ENCODE measurements at regions not wholly inside any gene's neighbourhood (a gene's known extent, or its start where the extent isn't known, plus 50 kb on each side); places are given as distances from the start of the nearest gene placed in this dataset.

GRCh38 chr21:29430576-29430975 lies 131.9 kb downstream of the BACH1 start:
- no peak for TF ChIP-seq POLR2A (IDR thresholded peaks at IDR 0.05)
- TF ChIP-seq, protein P1, sequence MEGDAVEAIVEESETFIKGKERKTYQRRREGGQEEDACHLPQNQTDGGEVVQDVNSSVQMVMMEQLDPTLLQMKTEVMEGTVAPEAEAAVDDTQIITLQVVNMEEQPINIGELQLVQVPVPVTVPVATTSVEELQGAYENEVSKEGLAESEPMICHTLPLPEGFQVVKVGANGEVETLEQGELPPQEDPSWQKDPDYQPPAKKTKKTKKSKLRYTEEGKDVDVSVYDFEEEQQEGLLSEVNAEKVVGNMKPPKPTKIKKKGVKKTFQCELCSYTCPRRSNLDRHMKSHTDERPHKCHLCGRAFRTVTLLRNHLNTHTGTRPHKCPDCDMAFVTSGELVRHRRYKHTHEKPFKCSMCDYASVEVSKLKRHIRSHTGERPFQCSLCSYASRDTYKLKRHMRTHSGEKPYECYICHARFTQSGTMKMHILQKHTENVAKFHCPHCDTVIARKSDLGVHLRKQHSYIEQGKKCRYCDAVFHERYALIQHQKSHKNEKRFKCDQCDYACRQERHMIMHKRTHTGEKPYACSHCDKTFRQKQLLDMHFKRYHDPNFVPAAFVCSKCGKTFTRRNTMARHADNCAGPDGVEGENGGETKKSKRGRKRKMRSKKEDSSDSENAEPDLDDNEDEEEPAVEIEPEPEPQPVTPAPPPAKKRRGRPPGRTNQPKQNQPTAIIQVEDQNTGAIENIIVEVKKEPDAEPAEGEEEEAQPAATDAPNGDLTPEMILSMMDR (IDR thresholded peaks at IDR 0.05), result no peak
- H3K27me3 ChIP-seq, result no peaks in the 10 kb centered on the region
- WGBS, 3 donors, result 83 to 90% (median 85%) methylated on average over 7 of the region's 7 CpGs
- no peaks in the 10 kb centered on the region for H3K9me3 ChIP-seq
- DNase-seq, result no peak
- no peak overlapping the region for H3K27ac ChIP-seq
- intact Hi-C loops (cut with DNase I), result no loop called here
- no peaks in the 10 kb centered on the region for H3K4me1 ChIP-seq (ENCODE audit: insufficient read depth)
- H3K4me3 ChIP-seq, result no peak overlapping the region
- no peaks in the 10 kb centered on the region for H3K36me3 ChIP-seq

GRCh38 chr21:29431178-29431577 lies 132.5 kb downstream of the BACH1 start:
- H3K4me3 ChIP-seq, result no peak overlapping the region
- H3K9me3 ChIP-seq, result no peaks in the 10 kb centered on the region
- no peak for DNase-seq
- H3K36me3 ChIP-seq, result no peaks in the 10 kb centered on the region
- no peak overlapping the region for H3K27ac ChIP-seq
- WGBS, 3 donors, result 50 to 57% (median 56%) methylated on average over 1 of the region's 1 CpG
- H3K4me1 ChIP-seq (ENCODE audit: insufficient read depth), result peaks cover 2% of the 10 kb centered on the region
- H3K27me3 ChIP-seq, result no peaks in the 10 kb centered on the region
- TF ChIP-seq POLR2A (IDR thresholded peaks at IDR 0.05), result no peak
- no peak for TF ChIP-seq EP300 (IDR thresholded peaks at IDR 0.05)
- TF ChIP-seq, protein P1 (IDR thresholded peaks at IDR 0.05), result no peak
- intact Hi-C loops (cut with DNase I), result no loop called here

GRCh38 chr21:29431680-29432079 lies 133.0 kb downstream of the BACH1 start:
- no peak for DNase-seq
- Histone ChIP-seq H3K4me1 (ENCODE audit: insufficient read depth) (peaks cover 2% of the 10 kb centered on the region), H3K27me3 (no peaks in the 10 kb centered on the region), H3K9me3 (no peaks in the 10 kb centered on the region), H3K36me3 (no peaks in the 10 kb centered on the region), H3K27ac (no peak overlapping the region), H3K4me3 (no peak overlapping the region)
- 92 to 95% (median 95%) methylated on average over 5 of the region's 5 CpGs for WGBS, 3 donors
- TF ChIP-seq, protein P1 (IDR thresholded peaks at IDR 0.05), result no peak
- no peak for TF ChIP-seq EP300 (IDR thresholded peaks at IDR 0.05)
- TF ChIP-seq POLR2A (IDR thresholded peaks at IDR 0.05), result no peak
- intact Hi-C loops (cut with DNase I), result no loop called here

GRCh38 chr21:29433366-29434059 lies 134.8 kb downstream of the BACH1 start:
- Histone ChIP-seq H3K36me3 (no peaks in the 10 kb centered on the region), H3K27ac (no peak overlapping the region), H3K4me3 (no peak overlapping the region), H3K9me3 (no peaks in the 10 kb centered on the region), H3K27me3 (no peaks in the 10 kb centered on the region), H3K4me1 (ENCODE audit: insufficient read depth) (peaks cover 2% of the 10 kb centered on the region)
- 20 to 24% (median 21%) methylated on average over 7 of the region's 7 CpGs for WGBS, 3 donors
- DNase-seq, result no peak
- TF ChIP-seq, protein P1 (IDR thresholded peaks at IDR 0.05), result no peak
- TF ChIP-seq EP300 (IDR thresholded peaks at IDR 0.05) (no peak), POLR2A (IDR thresholded peaks at IDR 0.05) (no peak)
- intact Hi-C loops (cut with DNase I), result no loop called here

All from ovary (tissue), 7 donors.